WTC11 (cell line): ENCODE measurements at regions not wholly inside any gene's neighbourhood (a gene's known extent, or its start where the extent isn't known, plus 50 kb on each side); places are given as distances from the start of the nearest gene placed in this dataset.
A peak's percentile ranks its signal among the peaks of the same experiment; 100 is the strongest.

Experiments used
- ATAC-seq: fragments of 200-7000 bp; cut with Tn5 transposase; 2 replicates; pipeline ENCODE4 v1.10.0; 2021; ENCODE audit warnings: mild to moderate bottlenecking, moderate library complexity
- CTCF ChIA-PET: fragments of 300-600 bp; sonication (Branson Sonifier 250); formaldehyde crosslinking; loops from one replicate; lab custom pipeline; 2021; ENCODE audit warnings: antibody characterized with exemption; lab: Charles Lee
- POLR2A ChIA-PET: fragments of 350-600 bp; sonication (Branson Sonifier 250); formaldehyde crosslinking; loops from one replicate; lab custom pipeline; 2021; ENCODE audit warnings: antibody characterized with exemption; lab: Charles Lee
- DNase-seq: peaks from one replicate; pipeline ENCODE4 v3.0.0; 2021; ENCODE audit warnings: low spot score
- H3K27ac Mint-ChIP-seq: 2 replicates; pipeline ENCODE4 v1.8.0; 2021; ENCODE audit warnings: mixed read lengths
- H3K27me3 Mint-ChIP-seq: 2 replicates; pipeline ENCODE4 v1.8.0; 2021; ENCODE audit warnings: low read depth, mild to moderate bottlenecking, moderate library complexity, mixed read lengths
- H3K36me3 Mint-ChIP-seq: 2 replicates; pipeline ENCODE4 v1.8.0; 2021; ENCODE audit warnings: mixed read lengths
- H3K4me1 Mint-ChIP-seq: 2 replicates; pipeline ENCODE4 v1.8.0; 2022; ENCODE audit warnings: mixed read lengths
- H3K4me3 Mint-ChIP-seq: 2 replicates; pipeline ENCODE4 v1.8.0; 2021; ENCODE audit warnings: mild to moderate bottlenecking, moderate library complexity, mixed read lengths
- H3K9me3 Mint-ChIP-seq: 2 replicates; pipeline ENCODE4 v1.8.0; 2021; ENCODE audit warnings: mixed read lengths
- AR ChIP-seq: fragments of 250-450 bp; sonication (Bioruptor Pico); IDR thresholded peaks from 2 replicates; pipeline ENCODE4 v1.9.0; 2021; ENCODE audit warnings: mild to moderate bottlenecking
- ATF1 ChIP-seq: sonication (generic); formaldehyde crosslinking; IDR thresholded peaks from 2 replicates; pipeline ENCODE4 v1.8.1; 2023; ENCODE audit warnings: mild to moderate bottlenecking, moderate library complexity, missing genetic modification reagents
- ATF6 ChIP-seq: sonication (generic); formaldehyde crosslinking; IDR thresholded peaks from 2 replicates; pipeline ENCODE4 v1.8.1; 2023; ENCODE audit warnings: mild to moderate bottlenecking, missing genetic modification reagents
- EMX1 ChIP-seq: fragments of 250-450 bp; sonication (Bioruptor Pico); IDR thresholded peaks from 2 replicates; pipeline ENCODE4 v1.8.0; 2021; ENCODE audit warnings: mild to moderate bottlenecking
- GTF2I ChIP-seq: fragments of 250-450 bp; sonication (Bioruptor Pico); conservative IDR thresholded peaks from 2 replicates; pipeline ENCODE4 v1.4.0; 2021; ENCODE audit warnings: mild to moderate bottlenecking
- MAX ChIP-seq: sonication (generic); formaldehyde crosslinking; IDR thresholded peaks from 2 replicates; pipeline ENCODE4 v1.8.0; 2022; ENCODE audit warnings: mild to moderate bottlenecking, missing genetic modification reagents
- MYBL2 ChIP-seq: sonication (generic); formaldehyde crosslinking; IDR thresholded peaks from 2 replicates; pipeline ENCODE4 v1.8.1; 2023; ENCODE audit warnings: mild to moderate bottlenecking, moderate library complexity, missing genetic modification reagents
- NFE2L1 ChIP-seq: sonication (generic); formaldehyde crosslinking; IDR thresholded peaks from 2 replicates; pipeline ENCODE4 v1.8.1; 2023; ENCODE audit warnings: missing genetic modification reagents
- NR1H2 ChIP-seq: sonication (generic); formaldehyde crosslinking; IDR thresholded peaks from 2 replicates; pipeline ENCODE4 v1.9.0; 2021; ENCODE audit warnings: mild to moderate bottlenecking, moderate library complexity, missing genetic modification reagents
- RORB ChIP-seq: fragments of 250-450 bp; sonication (Bioruptor Pico); IDR thresholded peaks from 2 replicates; pipeline ENCODE4 v1.9.0; 2021; ENCODE audit warnings: mild to moderate bottlenecking
- TCF7 ChIP-seq: sonication (generic); formaldehyde crosslinking; IDR thresholded peaks from 2 replicates; pipeline ENCODE4 v1.8.0; 2022; ENCODE audit warnings: mild to moderate bottlenecking, low read depth, missing genetic modification reagents, moderate library complexity
- USF2 ChIP-seq: sonication (generic); formaldehyde crosslinking; IDR thresholded peaks from 2 replicates; pipeline ENCODE4 v1.8.1; 2023; ENCODE audit warnings: mild to moderate bottlenecking, missing genetic modification reagents, moderate library complexity
- ZNF121 ChIP-seq: sonication (generic); formaldehyde crosslinking; IDR thresholded peaks from 2 replicates; pipeline ENCODE4 v1.8.0; 2023; ENCODE audit warnings: missing genetic modification reagents
- ZNF671 ChIP-seq: fragments of 250-450 bp; sonication (Bioruptor Pico); IDR thresholded peaks from 2 replicates; pipeline ENCODE4 v1.8.0; 2021; ENCODE audit warnings: mild to moderate bottlenecking
- TF ChIP-seq, protein P1 (sequence below): sonication (generic); formaldehyde crosslinking; conservative IDR thresholded peaks from 2 replicates; pipeline ENCODE4 v1.8.1; 2022; ENCODE audit warnings: mild to moderate bottlenecking, missing genetic modification reagents
- TF ChIP-seq, protein P2 (sequence below): fragments of 250-450 bp; sonication (Bioruptor Pico); IDR thresholded peaks from 2 replicates; pipeline ENCODE4 v2.1.2; 2022; ENCODE audit warnings: mild to moderate bottlenecking, moderate library complexity
- TF ChIP-seq, protein P3 (sequence below): fragments of 250-450 bp; sonication (Bioruptor Pico); conservative IDR thresholded peaks from 2 replicates; pipeline ENCODE4 v1.9.0; 2021; ENCODE audit warnings: mild to moderate bottlenecking
- TF ChIP-seq, protein P4 (sequence below): sonication (generic); formaldehyde crosslinking; IDR thresholded peaks from 2 replicates; pipeline ENCODE4 v1.8.0; 2022; ENCODE audit warnings: mild to moderate bottlenecking, missing genetic modification reagents

GRCh38 chr3:167012691-167013090, 367.4 kb downstream of the ZBBX start:
- peaks cover 17% of the 10 kb centered on the region for H3K9me3 Mint-ChIP-seq
- DNase-seq = no peak
- no peak overlapping the region for H3K4me3 Mint-ChIP-seq

GRCh38 chr3:167008791-167009190, 371.3 kb downstream of the ZBBX start:
- DNase-seq (no peak), ATAC-seq (no peak)
- TF ChIP-seq TCF7 (CRISPR knock-in tag) (no peak), NR1H2 (CRISPR knock-in tag) (no peak), RORB (CRISPR knock-in tag) (no peak)
- H3K4me1 Mint-ChIP-seq = no peaks in the 10 kb centered on the region
- peaks cover 17% of the 10 kb centered on the region for H3K9me3 Mint-ChIP-seq
- POLR2A ChIA-PET = no interaction called here
- CTCF ChIA-PET = no interaction called here
- no peak overlapping the region for H3K27ac Mint-ChIP-seq
- H3K4me3 Mint-ChIP-seq = no peak overlapping the region
- H3K27me3 Mint-ChIP-seq = no peaks in the 10 kb centered on the region
- H3K36me3 Mint-ChIP-seq = no peaks in the 10 kb centered on the region; the same call in 1 of the 2 replicates

More at GRCh38 chr3:167012691-167013090, 367.4 kb downstream of the ZBBX start:
- ATAC-seq = no peak
- CTCF ChIA-PET = no interaction called here
- H3K4me1 Mint-ChIP-seq = no peaks in the 10 kb centered on the region
- H3K27ac Mint-ChIP-seq = no peak overlapping the region
- POLR2A ChIA-PET = no interaction called here
- TF ChIP-seq ATF1 (no peak), ZNF121 (CRISPR knock-in tag) (no peak)
- TF ChIP-seq, all 79 proteins: peak for 0
- Mint-ChIP-seq H3K27me3 (no peaks in the 10 kb centered on the region), H3K36me3 (no peaks in the 10 kb centered on the region; the same call in 1 of the 2 replicates)

DNA sequence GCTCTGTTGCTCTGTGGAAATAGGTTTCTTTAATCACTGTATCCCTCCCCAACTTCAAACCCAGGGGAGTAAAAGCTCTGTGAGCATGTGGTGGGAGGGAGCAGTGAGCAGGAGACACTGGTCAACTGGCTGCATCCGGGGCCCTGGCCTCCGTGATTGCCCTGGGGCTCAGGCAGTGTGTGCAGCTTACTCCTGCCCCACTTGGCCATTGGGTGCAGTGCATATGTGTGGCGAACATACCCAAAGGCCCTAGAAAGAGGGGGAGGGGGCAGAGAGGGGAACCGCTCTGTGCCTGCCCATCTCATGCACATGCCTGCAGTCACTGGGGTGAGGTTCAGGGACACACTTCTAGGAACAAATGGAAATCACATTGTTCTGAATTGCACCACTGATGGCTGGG, 378.7 kb downstream of the ZBBX start:
- DNase-seq = no peak
- H3K9me3 Mint-ChIP-seq = peaks cover 35% of the 10 kb centered on the region
- ChIA-PET POLR2A (no interaction called here), CTCF (interaction anchor here (0.6 kb wide), 1 partner anchor 13 kb away, joined by 3 read pairs; no protein-coding TSS in a partner anchor)
- peaks cover 19% of the 10 kb centered on the region for H3K36me3 Mint-ChIP-seq
- H3K4me1 Mint-ChIP-seq = no peaks in the 10 kb centered on the region
- ATAC-seq = peak; percentile 60
- H3K27me3 Mint-ChIP-seq = no peaks in the 10 kb centered on the region
- H3K4me3 Mint-ChIP-seq = no peak overlapping the region
- H3K27ac Mint-ChIP-seq = no peak overlapping the region
- no peak for TF ChIP-seq MYBL2 (CRISPR knock-in tag)
- no peak for TF ChIP-seq NFE2L1 (CRISPR knock-in tag)
- TF ChIP-seq MAX (CRISPR knock-in tag) = no peak
- TF ChIP-seq ZNF671 = no peak
- TF ChIP-seq, protein P1, sequence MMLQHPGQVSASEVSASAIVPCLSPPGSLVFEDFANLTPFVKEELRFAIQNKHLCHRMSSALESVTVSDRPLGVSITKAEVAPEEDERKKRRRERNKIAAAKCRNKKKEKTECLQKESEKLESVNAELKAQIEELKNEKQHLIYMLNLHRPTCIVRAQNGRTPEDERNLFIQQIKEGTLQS (CRISPR knock-in tag) = no peak
- no peak for TF ChIP-seq ATF6
- TF ChIP-seq, protein P2, sequence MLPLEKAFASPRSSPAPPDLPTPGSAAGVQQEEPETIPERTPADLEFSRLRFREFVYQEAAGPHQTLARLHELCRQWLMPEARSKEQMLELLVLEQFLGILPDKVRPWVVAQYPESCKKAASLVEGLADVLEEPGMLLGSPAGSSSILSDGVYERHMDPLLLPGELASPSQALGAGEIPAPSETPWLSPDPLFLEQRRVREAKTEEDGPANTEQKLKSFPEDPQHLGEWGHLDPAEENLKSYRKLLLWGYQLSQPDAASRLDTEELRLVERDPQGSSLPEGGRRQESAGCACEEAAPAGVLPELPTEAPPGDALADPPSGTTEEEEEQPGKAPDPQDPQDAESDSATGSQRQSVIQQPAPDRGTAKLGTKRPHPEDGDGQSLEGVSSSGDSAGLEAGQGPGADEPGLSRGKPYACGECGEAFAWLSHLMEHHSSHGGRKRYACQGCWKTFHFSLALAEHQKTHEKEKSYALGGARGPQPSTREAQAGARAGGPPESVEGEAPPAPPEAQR (CRISPR knock-in tag) = no peak
- TF ChIP-seq ATF1 = no peak
- TF ChIP-seq, protein P3, sequence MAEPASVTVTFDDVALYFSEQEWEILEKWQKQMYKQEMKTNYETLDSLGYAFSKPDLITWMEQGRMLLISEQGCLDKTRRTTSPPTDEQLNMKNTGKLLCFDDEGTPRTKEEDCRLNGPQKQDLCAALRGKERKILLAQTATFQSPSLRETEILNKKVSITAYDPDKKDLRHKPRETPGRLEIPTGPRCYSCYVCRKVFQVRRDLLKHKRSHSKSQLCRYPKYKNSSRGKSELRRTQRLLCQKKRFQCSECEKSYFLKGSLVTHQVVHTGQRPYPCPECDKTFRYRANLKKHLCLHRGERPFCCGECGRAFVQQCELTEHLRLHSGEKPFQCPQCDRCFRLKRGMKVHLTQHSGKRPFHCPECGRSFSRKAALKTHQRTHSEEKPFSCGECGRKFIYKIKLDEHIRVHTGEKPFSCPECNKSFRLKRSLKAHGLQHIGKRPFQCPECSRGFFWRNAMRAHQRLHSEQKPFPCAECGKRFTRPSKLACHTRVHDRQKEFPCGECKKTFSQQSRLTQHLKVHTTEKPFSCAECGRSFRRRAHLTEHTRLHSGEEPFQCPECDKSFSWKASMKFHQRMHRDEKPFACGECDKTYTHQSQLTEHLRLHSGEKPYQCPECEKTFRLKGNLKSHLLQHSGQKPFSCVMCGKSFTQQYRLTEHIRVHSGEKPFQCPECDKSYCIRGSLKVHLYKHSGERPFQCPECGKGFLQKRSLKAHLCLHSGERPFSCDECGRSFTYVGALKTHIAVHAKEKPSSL = no peak
- TF ChIP-seq, protein P4, sequence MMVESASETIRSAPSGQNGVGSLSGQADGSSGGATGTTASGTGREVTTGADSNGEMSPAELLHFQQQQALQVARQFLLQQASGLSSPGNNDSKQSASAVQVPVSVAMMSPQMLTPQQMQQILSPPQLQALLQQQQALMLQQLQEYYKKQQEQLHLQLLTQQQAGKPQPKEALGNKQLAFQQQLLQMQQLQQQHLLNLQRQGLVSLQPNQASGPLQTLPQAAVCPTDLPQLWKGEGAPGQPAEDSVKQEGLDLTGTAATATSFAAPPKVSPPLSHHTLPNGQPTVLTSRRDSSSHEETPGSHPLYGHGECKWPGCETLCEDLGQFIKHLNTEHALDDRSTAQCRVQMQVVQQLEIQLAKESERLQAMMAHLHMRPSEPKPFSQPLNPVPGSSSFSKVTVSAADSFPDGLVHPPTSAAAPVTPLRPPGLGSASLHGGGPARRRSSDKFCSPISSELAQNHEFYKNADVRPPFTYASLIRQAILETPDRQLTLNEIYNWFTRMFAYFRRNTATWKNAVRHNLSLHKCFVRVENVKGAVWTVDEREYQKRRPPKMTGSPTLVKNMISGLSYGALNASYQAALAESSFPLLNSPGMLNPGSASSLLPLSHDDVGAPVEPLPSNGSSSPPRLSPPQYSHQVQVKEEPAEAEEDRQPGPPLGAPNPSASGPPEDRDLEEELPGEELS (CRISPR knock-in tag) = no peak
- TF ChIP-seq AR (CRISPR knock-in tag) = no peak
- TF ChIP-seq EMX1 = no peak
- TF ChIP-seq USF2 (CRISPR knock-in tag) = no peak
- no peak for TF ChIP-seq GTF2I (CRISPR knock-in tag)
